Fibroblast of lung (primary cell): ENCODE measurements at regions not wholly inside any gene's neighbourhood (a gene's known extent, or its start where the extent isn't known, plus 50 kb on each side); places are given as distances from the start of the nearest gene placed in this dataset.
"Not testable (repeated sequence)": the region's sequence is repeated elsewhere in the genome, so short reads cannot be mapped to it uniquely, and the experiment has no call there.

Experiments used
- DNase-seq, 2 donors: peaks; one replicate each; pipeline versions ENCODE4 v3.0.0 to v3.0.0-alpha.2; 2010; ENCODE audit warnings: low read depth in 2 of 2
- H2AFZ ChIP-seq: 2 replicates; pipeline ENCODE4 v1.5.1; 2012; ENCODE audit warnings: low read length, control low read depth, inconsistent platforms
- H3K27ac ChIP-seq: 2 replicates; pipeline ENCODE4 v1.5.1; 2011; ENCODE audit warnings: low read length, control low read depth; ENCODE audit not compliant: insufficient read depth
- H3K27me3 ChIP-seq: 2 replicates; pipeline ENCODE4 v1.5.1; 2011; ENCODE audit warnings: mild to moderate bottlenecking, low read length; ENCODE audit not compliant: control insufficient read depth, insufficient read depth
- H3K36me3 ChIP-seq: 2 replicates; pipeline ENCODE4 v1.5.1; 2011; ENCODE audit warnings: low read length; ENCODE audit not compliant: control insufficient read depth, insufficient read depth
- H3K4me1 ChIP-seq: 2 replicates; pipeline ENCODE4 v1.5.1; 2011; ENCODE audit warnings: low read length; ENCODE audit not compliant: control insufficient read depth, insufficient read depth; ENCODE audit errors: extremely low read depth
- H3K4me2 ChIP-seq: 2 replicates; pipeline ENCODE4 v1.5.1; 2011; ENCODE audit warnings: low read length, control low read depth; ENCODE audit not compliant: insufficient read depth; ENCODE audit errors: extremely low read depth
- H3K4me3 ChIP-seq, 4 experiments: fragments of 200-600 bp in 1 of 4; sonication (generic) in 1 of 4; replicated peaks in 1 of 4; 2 replicates each; pipeline ENCODE4 v1.5.1; 2011 to 2016; ENCODE audit warnings: low read length in 4 of 4, low read depth in 3 of 4, mild to moderate bottlenecking in 3 of 4, control low read depth in 2 of 4, inconsistent platforms in 1 of 4, mixed read lengths in 1 of 4; ENCODE audit not compliant: insufficient read depth in 1 of 4; ENCODE audit errors: control extremely low read depth in 1 of 4
- H3K79me2 ChIP-seq: 2 replicates; pipeline ENCODE4 v1.5.1; 2012; ENCODE audit warnings: mild to moderate bottlenecking, low read length, inconsistent platforms; ENCODE audit not compliant: control insufficient read depth, insufficient read depth
- H3K9ac ChIP-seq: 2 replicates; pipeline ENCODE4 v1.5.1; 2011; ENCODE audit warnings: mild to moderate bottlenecking, low read length, control low read depth; ENCODE audit not compliant: insufficient read depth
- H3K9me3 ChIP-seq: 2 replicates; pipeline ENCODE4 v1.5.1; 2012; ENCODE audit warnings: low read depth, low read length; ENCODE audit not compliant: control insufficient read depth, insufficient read depth
- H4K20me1 ChIP-seq: 2 replicates; pipeline ENCODE4 v1.5.1; 2011; ENCODE audit warnings: low read length; ENCODE audit not compliant: control insufficient read depth, insufficient read depth; ENCODE audit errors: extremely low read depth
- EZH2 ChIP-seq: IDR thresholded peaks from 2 replicates; pipeline ENCODE4 v1.5.1; 2012; ENCODE audit warnings: low read length, control low read depth, mild to moderate bottlenecking; ENCODE audit errors: missing control alignments
- TF ChIP-seq, protein P1 (sequence below), 2 donors: IDR thresholded peaks in 1 of 2; conservative IDR thresholded peaks in 1 of 2; 1 replicate in 1 of 2; 2 replicates in 1 of 2; pipeline ENCODE4 v1.5.1; 2011 to 2012; ENCODE audit warnings: low read length in 2 of 2, control low read depth in 1 of 2, inconsistent platforms in 1 of 2, low read depth in 1 of 2, mild to moderate bottlenecking in 1 of 2

DNA sequence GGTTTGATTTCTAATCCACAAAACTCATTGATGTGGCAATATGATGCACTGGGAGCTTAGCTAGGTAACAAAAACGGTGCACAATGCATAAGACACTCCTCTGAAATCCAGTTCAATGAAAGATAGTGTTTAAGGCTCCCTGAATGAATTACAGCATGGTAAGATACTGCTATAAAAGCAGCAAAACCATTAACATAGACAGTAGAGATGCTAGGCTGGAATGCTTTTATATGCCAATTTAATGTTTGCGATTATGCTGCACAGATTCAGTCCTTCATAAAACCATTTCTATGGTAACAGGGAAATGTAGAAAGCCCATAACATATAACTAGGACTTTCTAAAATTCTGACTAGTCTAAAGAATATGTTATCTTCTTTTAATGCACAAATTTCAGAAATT is 180.8 kb upstream of the NUDT12 start:
- Histone ChIP-seq H3K4me1 (no peaks in the 10 kb centered on the region), H3K9me3 (no peaks in the 10 kb centered on the region), H3K9ac (no peak overlapping the region), H3K79me2 (no peaks in the 10 kb centered on the region), H3K4me3 (no peak overlapping the region), H4K20me1 (no peaks in the 10 kb centered on the region), H3K27me3 (no peaks in the 10 kb centered on the region), H3K4me2 (no peak overlapping the region), H2AFZ (no peak overlapping the region), H3K36me3 (no peaks in the 10 kb centered on the region), H3K27ac (no peak overlapping the region)
- no peak for TF ChIP-seq EZH2
- TF ChIP-seq, protein P1, sequence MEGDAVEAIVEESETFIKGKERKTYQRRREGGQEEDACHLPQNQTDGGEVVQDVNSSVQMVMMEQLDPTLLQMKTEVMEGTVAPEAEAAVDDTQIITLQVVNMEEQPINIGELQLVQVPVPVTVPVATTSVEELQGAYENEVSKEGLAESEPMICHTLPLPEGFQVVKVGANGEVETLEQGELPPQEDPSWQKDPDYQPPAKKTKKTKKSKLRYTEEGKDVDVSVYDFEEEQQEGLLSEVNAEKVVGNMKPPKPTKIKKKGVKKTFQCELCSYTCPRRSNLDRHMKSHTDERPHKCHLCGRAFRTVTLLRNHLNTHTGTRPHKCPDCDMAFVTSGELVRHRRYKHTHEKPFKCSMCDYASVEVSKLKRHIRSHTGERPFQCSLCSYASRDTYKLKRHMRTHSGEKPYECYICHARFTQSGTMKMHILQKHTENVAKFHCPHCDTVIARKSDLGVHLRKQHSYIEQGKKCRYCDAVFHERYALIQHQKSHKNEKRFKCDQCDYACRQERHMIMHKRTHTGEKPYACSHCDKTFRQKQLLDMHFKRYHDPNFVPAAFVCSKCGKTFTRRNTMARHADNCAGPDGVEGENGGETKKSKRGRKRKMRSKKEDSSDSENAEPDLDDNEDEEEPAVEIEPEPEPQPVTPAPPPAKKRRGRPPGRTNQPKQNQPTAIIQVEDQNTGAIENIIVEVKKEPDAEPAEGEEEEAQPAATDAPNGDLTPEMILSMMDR (conservative IDR thresholded peaks at IDR 0.05 in 1 of 2, IDR thresholded peaks at IDR 0.05 in 1 of 2; ENCODE audit: low read depth in 1 of 2, low read length in 2 of 2) = no peak
- peak in 1 of 2 donors; percentile 8 for DNase-seq

DNA sequence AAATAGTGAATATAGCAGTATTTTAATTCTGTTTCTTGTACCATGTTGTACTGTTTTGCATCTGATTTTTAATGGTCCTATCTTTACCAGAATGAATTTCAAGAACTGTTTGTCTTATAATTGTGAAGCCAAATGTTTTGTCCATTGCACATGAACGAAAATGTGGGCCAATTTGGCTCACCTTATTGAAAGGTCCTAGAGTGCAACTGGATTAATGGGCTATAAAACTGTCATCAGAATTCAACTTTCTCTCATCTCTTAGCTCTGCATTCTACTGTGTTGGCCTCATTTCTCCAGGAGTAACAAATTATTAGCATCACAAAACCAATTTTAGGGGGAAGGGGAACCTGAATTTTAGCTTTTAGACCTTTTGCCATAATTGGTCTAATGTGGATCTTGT is 179.4 kb upstream of the NUDT12 start:
- Histone ChIP-seq H3K79me2 (no peaks in the 10 kb centered on the region), H3K27ac (no peak overlapping the region), H3K4me2 (no peak overlapping the region), H3K9me3 (no peaks in the 10 kb centered on the region), H2AFZ (no peak overlapping the region), H4K20me1 (no peaks in the 10 kb centered on the region), H3K27me3 (no peaks in the 10 kb centered on the region), H3K36me3 (no peaks in the 10 kb centered on the region), H3K9ac (no peak overlapping the region), H3K4me1 (no peaks in the 10 kb centered on the region), H3K4me3 (no peak overlapping the region)
- TF ChIP-seq EZH2 = no peak
- TF ChIP-seq, protein P1 (conservative IDR thresholded peaks at IDR 0.05 in 1 of 2, IDR thresholded peaks at IDR 0.05 in 1 of 2; ENCODE audit: low read depth in 1 of 2, low read length in 2 of 2) = no peak
- DNase-seq = peak in 1 of 2 donors; percentile 8

DNA sequence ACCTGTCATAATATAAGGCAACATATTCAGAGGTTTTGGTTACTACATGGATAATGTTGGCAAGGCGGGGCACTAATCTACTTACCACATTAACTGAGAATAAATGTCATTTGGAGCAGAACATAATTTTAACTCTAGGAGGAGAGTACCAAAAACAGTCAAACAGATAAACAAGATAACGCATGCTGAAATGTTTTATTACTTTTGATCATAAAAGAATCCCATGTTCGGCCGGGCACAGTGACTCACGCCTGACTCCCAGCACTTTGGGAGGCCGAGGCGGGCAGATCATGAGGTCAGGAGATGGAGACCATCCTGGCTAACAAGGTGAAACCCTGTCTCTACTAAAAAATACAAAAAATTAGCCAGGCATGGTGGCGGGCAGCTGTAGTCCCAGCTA is 173.8 kb upstream of the NUDT12 start:
- not testable (repeated sequence) for H3K4me1 ChIP-seq, H2AFZ ChIP-seq, H3K27me3 ChIP-seq, H3K9ac ChIP-seq, DNase-seq, H3K4me3 ChIP-seq, H3K9me3 ChIP-seq, H3K4me2 ChIP-seq, H3K36me3 ChIP-seq, H3K79me2 ChIP-seq, H3K27ac ChIP-seq, H4K20me1 ChIP-seq
